Breast epithelium (tissue), 3 donors: ENCODE measurements at regions not wholly inside any gene's neighbourhood (a gene's known extent, or its start where the extent isn't known, plus 50 kb on each side); places are given as distances from the start of the nearest gene placed in this dataset.

Source experiments
- POLR2A ChIP-seq: fragments of 450-650 bp; IDR thresholded peaks from one replicate; pipeline ENCODE4 v1.6.1; 2016; ENCODE audit warnings: antibody characterized with exemption, mild to moderate bottlenecking, moderate library complexity
- TF ChIP-seq, protein P1 (sequence below), 3 donors: fragments of 450-650 bp; IDR thresholded peaks; one replicate each; pipeline ENCODE4 v1.5.1; 2016 to 2017; ENCODE audit warnings: antibody characterized with exemption in 3 of 3, mild to moderate bottlenecking in 3 of 3, moderate library complexity in 3 of 3

DNA sequence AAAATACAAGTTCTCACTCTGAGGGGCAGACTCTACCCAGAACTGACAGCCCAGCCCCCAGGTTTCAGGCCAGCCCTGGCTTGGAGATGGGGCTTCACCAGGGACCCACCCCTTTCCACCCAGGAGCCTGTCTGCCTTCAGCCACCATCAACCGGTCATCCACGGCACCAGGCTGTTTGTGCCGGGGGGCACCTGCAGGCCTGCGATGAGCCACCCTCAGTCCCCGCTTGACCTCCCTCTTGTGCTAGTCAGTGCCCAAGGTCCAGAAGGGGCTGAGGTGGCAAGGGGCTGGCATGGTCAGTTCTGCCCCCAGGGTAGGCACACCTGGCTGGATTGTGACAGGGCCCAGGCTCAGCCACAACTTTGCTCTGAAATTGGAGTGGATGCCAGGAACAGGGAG is 82.1 kb downstream of the ADRA2C start:
- TF ChIP-seq, protein P1, sequence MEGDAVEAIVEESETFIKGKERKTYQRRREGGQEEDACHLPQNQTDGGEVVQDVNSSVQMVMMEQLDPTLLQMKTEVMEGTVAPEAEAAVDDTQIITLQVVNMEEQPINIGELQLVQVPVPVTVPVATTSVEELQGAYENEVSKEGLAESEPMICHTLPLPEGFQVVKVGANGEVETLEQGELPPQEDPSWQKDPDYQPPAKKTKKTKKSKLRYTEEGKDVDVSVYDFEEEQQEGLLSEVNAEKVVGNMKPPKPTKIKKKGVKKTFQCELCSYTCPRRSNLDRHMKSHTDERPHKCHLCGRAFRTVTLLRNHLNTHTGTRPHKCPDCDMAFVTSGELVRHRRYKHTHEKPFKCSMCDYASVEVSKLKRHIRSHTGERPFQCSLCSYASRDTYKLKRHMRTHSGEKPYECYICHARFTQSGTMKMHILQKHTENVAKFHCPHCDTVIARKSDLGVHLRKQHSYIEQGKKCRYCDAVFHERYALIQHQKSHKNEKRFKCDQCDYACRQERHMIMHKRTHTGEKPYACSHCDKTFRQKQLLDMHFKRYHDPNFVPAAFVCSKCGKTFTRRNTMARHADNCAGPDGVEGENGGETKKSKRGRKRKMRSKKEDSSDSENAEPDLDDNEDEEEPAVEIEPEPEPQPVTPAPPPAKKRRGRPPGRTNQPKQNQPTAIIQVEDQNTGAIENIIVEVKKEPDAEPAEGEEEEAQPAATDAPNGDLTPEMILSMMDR (IDR thresholded peaks at IDR 0.05), result no peak
- no peak for TF ChIP-seq POLR2A
